Lower leg skin (tissue), 4 donors: ENCODE measurements at regions not wholly inside any gene's neighbourhood (a gene's known extent, or its start where the extent isn't known, plus 50 kb on each side); places are given as distances from the start of the nearest gene placed in this dataset.

Source experiments
- DNase-seq, 2 donors: peaks; one replicate each; pipeline ENCODE4 v3.0.0-alpha.2; 2019; ENCODE audit warnings: low spot score in 2 of 2
- H3K4me3 ChIP-seq: fragments of 200-600 bp; sonication (generic); 2 replicates; pipeline ENCODE4 v1.5.1; 2017; ENCODE audit warnings: mild to moderate bottlenecking, low read depth; ENCODE audit not compliant: poor library complexity, severe bottlenecking
- CTCF ChIP-seq, 3 donors: fragments of 450-650 bp; IDR thresholded peaks; one replicate each; pipeline ENCODE4 v1.5.1; 2016; ENCODE audit warnings: antibody characterized with exemption in 3 of 3, mild to moderate bottlenecking in 3 of 3, moderate library complexity in 2 of 3
- POLR2A ChIP-seq, 2 donors: fragments of 450-650 bp; IDR thresholded peaks; one replicate each; pipeline ENCODE4 v1.6.1; 2016 to 2017; ENCODE audit warnings: antibody characterized with exemption in 2 of 2, mild to moderate bottlenecking in 1 of 2, moderate library complexity in 1 of 2
- WGBS, 2 donors: methylation state at CpG; one replicate each; pipeline ENCODE4 v1.1.5; 2018; 5-methylcytosine and 5-hydroxymethylcytosine counted together
- intact Hi-C: fragments of 100-400 bp; cut with DNase I; formaldehyde crosslinking; loops from one replicate; pipeline ENCODE4 v1.15.0; 2023; ENCODE audit warnings: low total_unique reads

- TF ChIP-seq CTCF (IDR thresholded peaks at IDR 0.05) (no peak), POLR2A (IDR thresholded peaks at IDR 0.05) (no peak)
- intact Hi-C loops: no loop called here
- DNase-seq: peak in 1 of 2 donors; percentile 25
- no peak overlapping the region for H3K4me3 ChIP-seq
- 89 to 93% methylated on average over 5 of the region's 5 CpGs for WGBS, 2 donors
These were observed 221.6 kb downstream of the MYCN start for GRCh38 chr2:16161768-16162490.

- WGBS, 2 donors: 42 to 93% methylated on average over 1 to 2 of the region's 2 CpGs
- TF ChIP-seq CTCF (IDR thresholded peaks at IDR 0.05) (no peak), POLR2A (IDR thresholded peaks at IDR 0.05) (no peak)
- intact Hi-C loops: no loop called here
- no peak overlapping the region for H3K4me3 ChIP-seq
- DNase-seq: no peak
These were observed 220.8 kb downstream of the MYCN start for GRCh38 chr2:16161085-16161565.

GRCh38 chr2:16160281-16161084 is 220.1 kb downstream of the MYCN start:
- intact Hi-C loops: no loop called here
- no peak overlapping the region for H3K4me3 ChIP-seq
- DNase-seq: peak in 1 of 2 donors; percentile 12
- WGBS, 2 donors: 78 to 79% methylated on average over 6 of the region's 6 CpGs
- no peak for TF ChIP-seq CTCF (IDR thresholded peaks at IDR 0.05)
- no peak for TF ChIP-seq POLR2A (IDR thresholded peaks at IDR 0.05)

- 83 to 90% methylated on average over 3 of the region's 3 CpGs for WGBS, 2 donors
- no peak for DNase-seq
- TF ChIP-seq POLR2A (IDR thresholded peaks at IDR 0.05): no peak
- no peak overlapping the region for H3K4me3 ChIP-seq
- intact Hi-C loops: no loop called here
These were observed 216.1 kb downstream of the MYCN start for GRCh38 chr2:16156411-16156810.

- no peak overlapping the region for H3K4me3 ChIP-seq
- WGBS, 2 donors: 36 to 60% methylated on average over 6 of the region's 6 CpGs
- TF ChIP-seq POLR2A (IDR thresholded peaks at IDR 0.05) (no peak), CTCF (IDR thresholded peaks at IDR 0.05) (no peak)
- intact Hi-C loops: no loop called here
- DNase-seq: peak in 1 of 2 donors; percentile 18
These were observed 215.4 kb downstream of the MYCN start for GRCh38 chr2:16155766-16156165.

- no peak for DNase-seq
- 65 to 66% methylated on average over 5 of the region's 5 CpGs for WGBS, 2 donors
- TF ChIP-seq CTCF (IDR thresholded peaks at IDR 0.05): no peak
- intact Hi-C loops: no loop called here
- H3K4me3 ChIP-seq: no peak overlapping the region
These were observed 215.0 kb downstream of the MYCN start for GRCh38 chr2:16155366-16155765.
